NCI-H1417 (cell line): ENCODE measurements at regions not wholly inside any gene's neighbourhood (a gene's known extent, or its start where the extent isn't known, plus 50 kb on each side); places are given as distances from the start of the nearest gene placed in this dataset.

Experiments
- DNase-seq, 3 experiments: peaks; one replicate each; lab custom pipeline; 2025; lab: John Stamatoyannopoulos, UW

GRCh38 chr7:41294556-41295454, 408.1 kb downstream of the INHBA start:
- DNase-seq: no peak

GRCh38 chr7:41292487-41292886, 410.4 kb downstream of the INHBA start:
- DNase-seq: no peak

- no peak for DNase-seq
Measured at GRCh38 chr7:41287559-41288335, 415.1 kb downstream of the INHBA start.

- no peak for DNase-seq
Measured at GRCh38 chr7:41280491-41280890, 422.4 kb downstream of the INHBA start.

GRCh38 chr7:41277561-41277960, 425.3 kb downstream of the INHBA start:
- DNase-seq: no peak

- DNase-seq: no peak
Measured at GRCh38 chr7:41275255-41275654, 427.6 kb downstream of the INHBA start.

GRCh38 chr7:41274179-41274578, 428.7 kb downstream of the INHBA start:
- no peak for DNase-seq

GRCh38 chr7:41272664-41273063, 430.2 kb downstream of the INHBA start:
- DNase-seq: no peak

GRCh38 chr7:41268878-41269277, 434.0 kb downstream of the INHBA start:
- DNase-seq: no peak

GRCh38 chr7:41261080-41261479, 441.8 kb downstream of the INHBA start:
- no peak for DNase-seq

GRCh38 chr7:41257660-41258059, 445.2 kb downstream of the INHBA start:
- DNase-seq: no peak

GRCh38 chr7:41256186-41256945, 446.5 kb downstream of the INHBA start:
- no peak for DNase-seq

GRCh38 chr7:41255716-41256115, 447.2 kb downstream of the INHBA start:
- DNase-seq: no peak

GRCh38 chr7:41255113-41255512, 447.8 kb downstream of the INHBA start:
- no peak for DNase-seq

GRCh38 chr7:41252957-41253356, 449.9 kb downstream of the INHBA start:
- DNase-seq: no peak

GRCh38 chr7:41252551-41252950, 450.3 kb downstream of the INHBA start:
- DNase-seq: no peak

GRCh38 chr7:41247143-41247865, 455.6 kb downstream of the INHBA start:
- no peak for DNase-seq

- no peak for DNase-seq
Measured at GRCh38 chr7:41245916-41246315, 457.0 kb downstream of the INHBA start.

- DNase-seq: no peak
Measured at GRCh38 chr7:41244246-41244645, 458.6 kb downstream of the INHBA start.

- no peak for DNase-seq
Measured at GRCh38 chr7:41241641-41242040, 461.2 kb downstream of the INHBA start.

- DNase-seq: no peak
Measured at GRCh38 chr7:41239596-41239995, 463.3 kb downstream of the INHBA start.

GRCh38 chr7:41238851-41239331, 464.0 kb downstream of the INHBA start:
- DNase-seq: no peak
